GM23338 (cell line): ENCODE measurements at regions not wholly inside any gene's neighbourhood (a gene's known extent, or its start where the extent isn't known, plus 50 kb on each side); places are given as distances from the start of the nearest gene placed in this dataset.
"Not testable (repeated sequence)": the region's sequence is repeated elsewhere in the genome, so short reads cannot be mapped to it uniquely, and the experiment has no call there.

Experiments
- ATAC-seq: fragments of 200-7000 bp; cut with Tn5 transposase; 3 replicates; pipeline ENCODE4 v1.9.1; 2020
- DNase-seq: peaks from one replicate; pipeline ENCODE4 v3.0.0-alpha.2; 2015; ENCODE audit warnings: low spot score
- H2AFZ ChIP-seq: fragments of 200-600 bp; sonication (generic); 2 replicates; pipeline ENCODE4 v1.8.0; 2016; ENCODE audit warnings: antibody characterized with exemption, mild to moderate bottlenecking, moderate library complexity
- H3F3A ChIP-seq: fragments of 200-600 bp; sonication (generic); replicated peaks from 2 replicates; pipeline ENCODE4 v1.8.0; 2017; ENCODE audit warnings: antibody characterized with exemption, mixed run types, low read depth
- H3K27ac ChIP-seq: fragments of 200-600 bp; sonication (generic); 2 replicates; pipeline ENCODE4 v1.6.1; 2016; ENCODE audit warnings: low read depth
- H3K27me3 ChIP-seq: fragments of 200-600 bp; sonication (generic); 2 replicates; pipeline ENCODE4 v1.8.0; 2016; ENCODE audit warnings: mild to moderate bottlenecking, mixed run types, moderate library complexity; ENCODE audit not compliant: insufficient read depth
- H3K36me3 ChIP-seq: fragments of 200-600 bp; sonication (generic); 2 replicates; pipeline ENCODE4 v1.8.0; 2016; ENCODE audit warnings: mild to moderate bottlenecking; ENCODE audit not compliant: insufficient read depth
- H3K4me1 ChIP-seq: fragments of 200-600 bp; sonication (generic); 2 replicates; pipeline ENCODE4 v1.8.0; 2016; ENCODE audit warnings: mild to moderate bottlenecking, moderate library complexity; ENCODE audit not compliant: insufficient read depth
- H3K4me2 ChIP-seq: fragments of 200-600 bp; sonication (generic); 2 replicates; pipeline ENCODE4 v1.7.1; 2017; ENCODE audit warnings: mixed run types
- H3K4me3 ChIP-seq: fragments of 200-600 bp; sonication (generic); 2 replicates; pipeline ENCODE4 v1.6.1; 2016; ENCODE audit warnings: mixed run types
- H3K79me2 ChIP-seq: fragments of 200-600 bp; sonication (generic); replicated peaks from 2 replicates; pipeline ENCODE4 v1.8.0; 2017; ENCODE audit warnings: mild to moderate bottlenecking; ENCODE audit not compliant: insufficient read depth
- H3K9me2 ChIP-seq: fragments of 200-600 bp; sonication (generic); 2 replicates; pipeline ENCODE4 v1.8.0; 2017; ENCODE audit not compliant: insufficient read depth
- H4K20me1 ChIP-seq: fragments of 200-600 bp; sonication (generic); replicated peaks from 2 replicates; pipeline ENCODE4 v1.8.0; 2017; ENCODE audit warnings: mild to moderate bottlenecking; ENCODE audit not compliant: insufficient read depth
- H3K27ac Mint-ChIP-seq: 2 replicates; pipeline ENCODE4 v1.8.0; 2020; ENCODE audit warnings: inconsistent platforms, mild to moderate bottlenecking, moderate library complexity, mixed read lengths
- H3K27me3 Mint-ChIP-seq: 3 replicates; pipeline ENCODE4 v1.8.0; 2022; ENCODE audit warnings: low read depth, mild to moderate bottlenecking, moderate library complexity, mixed read lengths, inconsistent platforms; ENCODE audit not compliant: insufficient read depth, poor library complexity
- H3K36me3 Mint-ChIP-seq: 3 replicates; pipeline ENCODE4 v1.8.0; 2021; ENCODE audit warnings: low read depth, mild to moderate bottlenecking, inconsistent platforms, moderate library complexity, mixed read lengths
- H3K4me1 Mint-ChIP-seq: 3 replicates; pipeline ENCODE4 v1.8.0; 2020; ENCODE audit warnings: mild to moderate bottlenecking, inconsistent platforms, mixed read lengths
- H3K4me3 Mint-ChIP-seq: 3 replicates; pipeline ENCODE4 v1.8.0; 2021; ENCODE audit warnings: moderate library complexity, mild to moderate bottlenecking, inconsistent platforms, mixed read lengths
- H3K9me3 Mint-ChIP-seq: 3 replicates; pipeline ENCODE4 v1.8.0; 2020; ENCODE audit warnings: moderate library complexity, mild to moderate bottlenecking, inconsistent platforms, mixed read lengths

DNA sequence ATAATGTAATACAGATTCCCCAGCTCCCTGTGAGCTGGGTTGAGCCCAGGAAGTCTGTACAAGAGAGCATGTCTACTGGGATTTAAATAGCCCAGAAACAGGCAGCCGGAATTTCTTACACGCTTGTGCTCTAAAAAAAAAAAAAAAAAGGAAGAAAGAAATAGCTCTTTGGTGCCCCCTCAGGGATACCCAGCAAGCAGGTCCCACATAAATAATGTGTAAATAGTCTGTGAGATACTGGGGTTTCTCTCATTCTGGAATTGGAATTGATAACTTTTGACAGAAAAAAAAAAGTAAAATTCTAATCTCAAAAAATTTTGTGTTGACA lies 81.4 kb upstream of the SEC22B start:
- H3K27ac ChIP-seq, H3K4me3 Mint-ChIP-seq, H3K36me3 Mint-ChIP-seq, H3K27me3 ChIP-seq, H3K9me3 Mint-ChIP-seq, H3K79me2 ChIP-seq, H3K36me3 ChIP-seq, H3K4me3 ChIP-seq, H2AFZ ChIP-seq, H3K4me1 ChIP-seq, DNase-seq, H3K4me2 ChIP-seq, H3K27me3 Mint-ChIP-seq, H3K9me2 ChIP-seq, H3F3A ChIP-seq, H3K27ac Mint-ChIP-seq, H3K4me1 Mint-ChIP-seq, H4K20me1 ChIP-seq: not testable (repeated sequence)
- ATAC-seq = peak; percentile 75

DNA sequence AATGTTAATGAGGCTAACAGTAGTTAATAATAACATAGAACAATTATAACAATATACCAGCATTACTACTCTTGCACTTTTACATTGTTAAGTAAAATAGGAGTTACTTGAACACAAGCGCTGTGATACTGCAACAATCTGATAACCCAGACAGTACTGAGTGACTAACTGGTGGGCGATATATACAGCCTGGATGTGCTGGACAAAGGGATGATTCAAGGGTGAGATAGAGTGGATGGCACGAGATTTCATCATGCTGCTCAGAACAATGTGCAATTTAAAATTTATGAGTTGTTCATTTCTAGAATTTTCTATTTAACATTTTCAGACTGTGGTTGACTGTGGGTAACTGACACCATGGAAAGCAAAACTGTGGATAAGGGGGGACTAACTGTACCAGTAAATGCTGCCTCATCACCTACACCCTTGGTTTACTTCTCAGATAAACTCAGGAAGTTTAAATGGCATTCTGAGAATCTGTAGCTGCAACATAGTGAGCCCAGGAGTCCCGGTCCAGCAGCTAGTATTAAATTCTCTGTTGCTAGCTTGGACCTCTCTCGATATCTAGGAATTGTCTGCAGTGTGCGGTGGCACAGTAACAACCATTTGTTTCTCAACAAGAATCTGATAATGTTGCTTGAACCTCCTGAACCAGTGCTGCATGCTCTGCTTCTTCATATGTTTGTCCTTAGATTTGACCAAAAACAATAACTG lies 80.9 kb upstream of the SEC22B start:
- H2AFZ ChIP-seq, H3K27me3 Mint-ChIP-seq, H3K27ac Mint-ChIP-seq, H3K79me2 ChIP-seq, H3K36me3 ChIP-seq, H3F3A ChIP-seq, H3K9me2 ChIP-seq, H3K4me1 Mint-ChIP-seq, H3K4me2 ChIP-seq, H3K27ac ChIP-seq, H3K9me3 Mint-ChIP-seq, DNase-seq, H3K4me3 ChIP-seq, H3K4me3 Mint-ChIP-seq, H4K20me1 ChIP-seq, ATAC-seq, H3K36me3 Mint-ChIP-seq, H3K4me1 ChIP-seq, H3K27me3 ChIP-seq: not testable (repeated sequence)

DNA sequence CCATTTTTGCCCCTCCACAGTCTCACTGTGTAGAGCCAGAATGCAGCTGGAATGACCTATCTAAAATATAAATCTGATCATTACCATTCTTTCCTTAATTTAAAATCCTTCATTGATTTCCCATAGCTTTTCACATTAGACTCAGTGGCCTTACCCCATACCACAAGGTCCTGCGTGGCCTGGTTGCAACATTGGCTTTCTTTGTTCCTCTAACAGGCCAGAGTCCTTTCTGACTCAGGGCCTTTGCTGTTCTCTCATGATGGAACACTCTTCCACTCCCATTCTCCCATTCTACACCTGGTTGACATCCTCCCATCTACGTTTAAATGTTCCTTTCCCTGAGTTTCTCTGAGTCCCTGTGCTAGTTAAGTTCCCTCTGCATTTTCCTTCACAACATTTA lies 74.4 kb upstream of the SEC22B start:
- not testable (repeated sequence) for H3K4me1 ChIP-seq, H3K9me2 ChIP-seq, H3K27ac Mint-ChIP-seq, H3K4me1 Mint-ChIP-seq, H2AFZ ChIP-seq, H3K27me3 Mint-ChIP-seq, H3K4me3 ChIP-seq, H4K20me1 ChIP-seq, H3K79me2 ChIP-seq, DNase-seq, H3F3A ChIP-seq, H3K36me3 Mint-ChIP-seq, H3K27me3 ChIP-seq, H3K4me3 Mint-ChIP-seq, H3K9me3 Mint-ChIP-seq, H3K4me2 ChIP-seq, H3K36me3 ChIP-seq, ATAC-seq, H3K27ac ChIP-seq

DNA sequence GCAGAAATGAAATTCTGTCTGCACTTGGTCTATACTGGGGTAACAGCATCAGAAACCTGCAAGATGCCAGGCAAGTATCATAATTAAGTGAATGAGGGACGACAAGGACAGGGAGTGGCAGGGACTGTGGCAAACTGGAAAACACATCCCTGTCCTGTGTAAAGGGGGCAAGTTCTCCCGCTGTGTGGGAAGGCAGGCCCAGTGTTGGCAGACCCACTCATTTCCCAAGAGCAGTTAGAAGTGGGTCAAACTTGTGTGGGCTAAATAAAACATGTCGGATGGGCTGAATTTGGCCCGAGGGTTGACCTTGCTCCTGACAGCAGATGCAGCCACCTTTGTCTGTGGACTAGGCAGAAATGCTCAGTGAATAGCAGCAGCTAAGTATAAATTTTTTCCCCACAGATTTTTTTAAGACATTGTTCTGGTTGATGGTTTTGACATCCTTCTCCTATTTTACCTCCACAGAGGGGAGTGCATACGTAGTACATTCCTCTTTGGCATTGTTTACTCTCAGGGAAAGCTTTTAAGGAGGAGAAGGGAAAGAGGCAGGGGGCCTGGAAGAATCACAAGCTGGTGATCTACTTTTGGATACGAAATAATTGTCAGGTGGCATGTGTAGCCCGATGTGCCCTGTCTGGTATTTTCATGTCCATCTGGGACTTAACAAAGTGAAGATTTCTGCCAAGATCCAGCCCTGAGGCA lies 72.6 kb upstream of the SEC22B start:
- not testable (repeated sequence) for H3K27me3 Mint-ChIP-seq, H3K4me3 ChIP-seq, H3F3A ChIP-seq, H3K27me3 ChIP-seq, H3K4me3 Mint-ChIP-seq, H3K4me1 Mint-ChIP-seq, H3K79me2 ChIP-seq, H3K27ac Mint-ChIP-seq, H3K4me1 ChIP-seq, H3K36me3 Mint-ChIP-seq, H4K20me1 ChIP-seq, H3K9me2 ChIP-seq, H3K9me3 Mint-ChIP-seq, H3K36me3 ChIP-seq, H3K4me2 ChIP-seq, H2AFZ ChIP-seq, DNase-seq, H3K27ac ChIP-seq
- peak; percentile 77 for ATAC-seq

DNA sequence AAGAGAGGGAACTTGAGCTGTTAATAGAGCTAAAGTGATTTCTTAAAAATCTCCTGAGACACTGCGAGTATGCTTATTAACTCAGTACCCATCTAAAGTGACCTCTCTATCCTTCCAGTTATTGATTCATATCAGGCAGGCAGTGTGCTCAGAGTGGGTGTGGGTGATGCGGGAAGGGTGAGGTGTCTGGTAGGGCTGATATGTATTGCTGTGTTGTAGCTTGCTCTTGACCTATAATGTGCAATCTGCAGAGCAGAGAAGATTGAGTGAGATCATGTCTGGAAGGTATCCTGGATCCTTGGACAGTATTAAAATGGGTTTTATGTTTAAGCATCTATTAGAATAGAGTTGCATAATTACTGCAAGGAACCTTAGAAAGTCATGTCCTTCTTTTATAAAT lies 71.9 kb upstream of the SEC22B start:
- not testable (repeated sequence) for H3K27ac Mint-ChIP-seq, H3K4me1 Mint-ChIP-seq, H3K9me3 Mint-ChIP-seq, H3K27me3 ChIP-seq, H3K4me2 ChIP-seq, H3K27me3 Mint-ChIP-seq, H3K79me2 ChIP-seq, H2AFZ ChIP-seq, H3F3A ChIP-seq, DNase-seq, H3K4me1 ChIP-seq, H4K20me1 ChIP-seq, H3K27ac ChIP-seq, H3K4me3 Mint-ChIP-seq, H3K4me3 ChIP-seq, H3K9me2 ChIP-seq, H3K36me3 Mint-ChIP-seq, H3K36me3 ChIP-seq, ATAC-seq

DNA sequence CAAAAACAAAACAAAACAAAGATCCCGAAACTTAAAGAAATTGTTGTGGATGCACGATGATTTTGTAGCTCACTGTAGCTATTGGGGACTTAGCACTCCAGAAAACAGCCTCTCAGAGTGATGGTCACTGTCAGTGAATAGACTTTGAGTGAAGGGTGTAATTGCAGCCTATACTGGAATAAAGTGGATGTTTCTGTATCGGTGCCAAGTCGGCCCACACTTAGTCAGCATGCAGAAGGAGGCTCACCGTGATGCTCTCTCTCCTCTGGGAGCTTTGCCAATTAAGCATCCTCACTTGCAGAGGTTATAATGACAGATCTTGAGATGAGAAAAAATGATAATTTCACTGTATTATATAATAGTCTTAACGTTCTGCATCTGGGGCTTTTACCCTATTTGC lies 67.5 kb upstream of the SEC22B start:
- H3K27ac Mint-ChIP-seq, H3K36me3 ChIP-seq, H3K79me2 ChIP-seq, H3K4me1 Mint-ChIP-seq, H3K4me3 ChIP-seq, H3K36me3 Mint-ChIP-seq, H3K27me3 Mint-ChIP-seq, H3K4me1 ChIP-seq, H3K27ac ChIP-seq, H3F3A ChIP-seq, H3K4me2 ChIP-seq, ATAC-seq, H2AFZ ChIP-seq, H3K4me3 Mint-ChIP-seq, H3K27me3 ChIP-seq, DNase-seq, H4K20me1 ChIP-seq, H3K9me2 ChIP-seq, H3K9me3 Mint-ChIP-seq: not testable (repeated sequence)

DNA sequence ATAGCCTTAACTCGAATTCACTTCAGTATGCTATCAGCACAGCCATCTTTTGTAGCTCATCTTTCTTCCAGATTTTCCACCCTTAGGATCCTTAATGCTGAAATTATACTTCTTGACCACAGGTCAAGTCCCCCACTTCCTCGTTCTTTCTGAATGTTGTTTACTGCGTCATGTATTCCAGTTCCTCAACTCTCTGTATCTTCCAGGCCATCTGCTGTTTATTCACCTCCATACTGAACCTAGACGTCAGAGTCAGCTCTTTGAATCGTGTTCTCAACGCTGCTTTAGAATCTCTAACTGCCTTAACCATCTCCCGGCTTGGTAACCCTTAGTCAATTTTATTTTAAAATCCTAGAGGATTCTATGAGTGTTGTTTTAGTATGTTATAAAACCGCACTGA lies 66.3 kb upstream of the SEC22B start:
- H3K27ac Mint-ChIP-seq, H3K4me1 ChIP-seq, H3K36me3 ChIP-seq, H3K36me3 Mint-ChIP-seq, H3K4me1 Mint-ChIP-seq, H2AFZ ChIP-seq, H3K27me3 Mint-ChIP-seq, H3K27ac ChIP-seq, ATAC-seq, H3K27me3 ChIP-seq, H3K4me2 ChIP-seq, H3K4me3 Mint-ChIP-seq, H3K9me3 Mint-ChIP-seq, H3K4me3 ChIP-seq, H3K79me2 ChIP-seq, H4K20me1 ChIP-seq, H3K9me2 ChIP-seq, DNase-seq, H3F3A ChIP-seq: not testable (repeated sequence)
